ENCODE measurements at regions not wholly inside any gene's neighbourhood (a gene's known extent, or its start where the extent isn't known, plus 50 kb on each side); places are given as distances from the start of the nearest gene placed in this dataset.

GRCh38 chr13:90564096-90564495, 783.4 kb upstream of the MIR17HG start:
- no peak for TF ChIP-seq EZH2 (IDR thresholded peaks at IDR 0.05; ENCODE audit: low read length, unreplicated experiment)
- TF ChIP-seq CTCF (conservative IDR thresholded peaks at IDR 0.05; ENCODE audit: low read depth, low read length): no peak
